ENCODE measurements at regions not wholly inside any gene's neighbourhood (a gene's known extent, or its start where the extent isn't known, plus 50 kb on each side); places are given as distances from the start of the nearest gene placed in this dataset.
"Not testable (repeated sequence)": the region's sequence is repeated elsewhere in the genome, so short reads cannot be mapped to it uniquely, and the experiment has no call there.

GRCh38 chr6:62991696-62992095 is 219.6 kb upstream of the FKBP1C start:
- not testable (repeated sequence) for TF ChIP-seq CTCF (IDR thresholded peaks at IDR 0.05); POLR2A (IDR thresholded peaks at IDR 0.05; ENCODE audit: low read depth); POLR2AphosphoS5 (IDR thresholded peaks at IDR 0.05); EP300 (IDR thresholded peaks at IDR 0.05)

All from esophagus muscularis mucosa (tissue), 4 donors.